Stomach (tissue), 8 donors: ENCODE measurements at regions not wholly inside any gene's neighbourhood (a gene's known extent, or its start where the extent isn't known, plus 50 kb on each side); places are given as distances from the start of the nearest gene placed in this dataset.

ENCODE experiments used
- DNase-seq, 2 donors: peaks; one replicate each; pipeline versions ENCODE4 v3.0.0 to v3.0.0-alpha.2; 2013 to 2019
- H3K27ac ChIP-seq, 5 donors: fragments of 200-600 bp in 4 of 5; sonication (generic) in 4 of 5; one replicate each; pipeline ENCODE4 v1.5.1; 2013 to 2019; ENCODE audit warnings: mild to moderate bottlenecking in 1 of 5, moderate library complexity in 1 of 5
- H3K27me3 ChIP-seq, 3 donors: fragments of 200-600 bp; sonication (generic); one replicate each; pipeline ENCODE4 v1.5.1; 2017 to 2019; ENCODE audit warnings: mixed run types in 1 of 3
- H3K36me3 ChIP-seq, 4 donors: fragments of 200-600 bp; sonication (generic); 1 replicate in 3 of 4; 2 replicates in 1 of 4; pipeline ENCODE4 v1.5.1; 2016 to 2019
- H3K4me1 ChIP-seq, 4 donors: fragments of 200-600 bp; sonication (generic); one replicate each; pipeline ENCODE4 v1.5.1; 2016 to 2019
- H3K4me3 ChIP-seq, 4 donors: fragments of 200-600 bp; sonication (generic) in 3 of 4; one replicate each; pipeline ENCODE4 v1.5.1; 2016 to 2019; ENCODE audit warnings: mild to moderate bottlenecking in 1 of 4
- H3K9me3 ChIP-seq, 4 donors: fragments of 200-600 bp; sonication (generic); one replicate each; pipeline ENCODE4 v1.5.1; 2016 to 2019
- EP300 ChIP-seq: sonication (generic); formaldehyde crosslinking; IDR thresholded peaks from one replicate; pipeline ENCODE4 v1.6.1; 2017; ENCODE audit warnings: antibody characterized with exemption
- POLR2A ChIP-seq, 4 donors: fragments of 450-650 bp; IDR thresholded peaks; one replicate each; pipeline ENCODE4 v1.6.1; 2016; ENCODE audit warnings: antibody characterized with exemption in 4 of 4, control low read depth in 2 of 4, mild to moderate bottlenecking in 1 of 4, moderate library complexity in 1 of 4
- POLR2AphosphoS5 ChIP-seq, 3 donors: sonication (generic); formaldehyde crosslinking; IDR thresholded peaks; one replicate each; pipeline ENCODE4 v1.6.1; 2016; ENCODE audit warnings: antibody characterized with exemption in 3 of 3
- WGBS, 5 donors: extraction: QIAGEN DNeasy Blood & Tissue Kit in 3 of 5; methylation state at CpG; one replicate each; pipeline versions ENCODE4 v1.1.5 to v1.1.7; 2013 to 2018; 5-methylcytosine and 5-hydroxymethylcytosine counted together
- intact Hi-C: fragments of 100-400 bp; cut with DNase I; formaldehyde crosslinking; loops from one replicate; pipeline ENCODE4 v1.15.1; 2023; ENCODE audit warnings: low total_unique reads
- TF ChIP-seq, protein P1 (sequence below), 7 experiments: fragments of 450-650 bp in 4 of 7; fragments of 200-600 bp in 3 of 7; sonication (generic) in 3 of 7; IDR thresholded peaks; one replicate each; pipeline ENCODE4 v1.5.1; 2016 to 2019; ENCODE audit warnings: antibody characterized with exemption in 7 of 7, control low read depth in 2 of 7, mild to moderate bottlenecking in 1 of 7
- donor health status: healthy with polysubstance abuse.
- donor health status: Bipolar disorder and iron deficiency.
- donor health status: healthy.

DNA sequence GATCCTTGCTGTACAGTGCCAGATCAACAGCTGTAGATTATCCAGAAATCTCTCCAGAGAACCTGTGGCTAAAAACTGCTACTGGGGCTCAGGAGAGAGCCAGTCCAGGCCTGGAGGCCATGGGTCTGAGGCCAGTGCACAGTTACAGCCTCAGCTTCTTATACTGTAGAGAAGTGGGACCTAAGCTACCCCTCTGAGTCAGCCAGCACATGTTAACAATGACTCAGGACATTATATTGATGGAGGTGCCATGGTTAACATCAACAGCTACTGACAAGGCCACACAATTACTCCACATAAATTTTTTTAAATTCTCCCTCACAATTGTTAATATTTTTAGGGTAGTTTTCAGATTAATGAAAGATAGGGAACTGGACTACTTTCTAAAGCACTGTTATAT, 138.5 kb downstream of the RBM26 start:
- no peak for TF ChIP-seq POLR2AphosphoS5 (IDR thresholded peaks at IDR 0.05)
- TF ChIP-seq, protein P1, sequence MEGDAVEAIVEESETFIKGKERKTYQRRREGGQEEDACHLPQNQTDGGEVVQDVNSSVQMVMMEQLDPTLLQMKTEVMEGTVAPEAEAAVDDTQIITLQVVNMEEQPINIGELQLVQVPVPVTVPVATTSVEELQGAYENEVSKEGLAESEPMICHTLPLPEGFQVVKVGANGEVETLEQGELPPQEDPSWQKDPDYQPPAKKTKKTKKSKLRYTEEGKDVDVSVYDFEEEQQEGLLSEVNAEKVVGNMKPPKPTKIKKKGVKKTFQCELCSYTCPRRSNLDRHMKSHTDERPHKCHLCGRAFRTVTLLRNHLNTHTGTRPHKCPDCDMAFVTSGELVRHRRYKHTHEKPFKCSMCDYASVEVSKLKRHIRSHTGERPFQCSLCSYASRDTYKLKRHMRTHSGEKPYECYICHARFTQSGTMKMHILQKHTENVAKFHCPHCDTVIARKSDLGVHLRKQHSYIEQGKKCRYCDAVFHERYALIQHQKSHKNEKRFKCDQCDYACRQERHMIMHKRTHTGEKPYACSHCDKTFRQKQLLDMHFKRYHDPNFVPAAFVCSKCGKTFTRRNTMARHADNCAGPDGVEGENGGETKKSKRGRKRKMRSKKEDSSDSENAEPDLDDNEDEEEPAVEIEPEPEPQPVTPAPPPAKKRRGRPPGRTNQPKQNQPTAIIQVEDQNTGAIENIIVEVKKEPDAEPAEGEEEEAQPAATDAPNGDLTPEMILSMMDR (IDR thresholded peaks at IDR 0.05), result no peak
- TF ChIP-seq POLR2A (IDR thresholded peaks at IDR 0.05), result no peak
- no peak for TF ChIP-seq EP300
- Histone ChIP-seq H3K4me3 (no peak overlapping the region), H3K4me1 (peaks cover 0 to 8% (median 0%) of the 10 kb centered on the region in 4 donors), H3K36me3 (no peaks in the 10 kb centered on the region), H3K9me3 (peaks cover 0 to 8% (median 0%) of the 10 kb centered on the region in 4 donors), H3K27ac (no peak overlapping the region), H3K27me3 (no peaks in the 10 kb centered on the region)
- DNase-seq, result no peak
- intact Hi-C loops, result no loop called here

DNA sequence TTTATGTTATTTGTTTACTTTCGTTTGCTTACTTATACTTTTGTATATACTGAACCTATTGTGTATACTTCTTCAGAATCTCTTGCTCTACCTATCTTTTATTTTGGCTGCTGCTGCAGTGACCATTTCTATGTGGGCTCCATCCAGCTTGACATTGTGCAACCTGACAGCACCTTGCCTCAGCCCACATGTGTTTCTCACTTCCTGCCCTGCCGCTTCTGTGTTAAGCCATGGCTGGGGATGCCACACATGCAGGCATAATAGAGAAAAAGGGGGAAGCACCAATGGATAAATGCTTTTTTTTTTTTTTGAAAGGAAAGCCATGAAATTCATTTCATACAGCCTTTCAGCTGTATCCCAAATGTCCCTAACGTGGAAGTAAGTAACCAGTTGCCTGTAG, 147.6 kb downstream of the RBM26 start:
- Histone ChIP-seq H3K36me3 (no peaks in the 10 kb centered on the region), H3K9me3 (no peaks in the 10 kb centered on the region), H3K4me1 (no peaks in the 10 kb centered on the region), H3K27me3 (no peaks in the 10 kb centered on the region), H3K27ac (no peak overlapping the region), H3K4me3 (no peak overlapping the region)
- no peak for TF ChIP-seq POLR2A (IDR thresholded peaks at IDR 0.05)
- no peak for TF ChIP-seq EP300
- TF ChIP-seq, protein P1 (IDR thresholded peaks at IDR 0.05), result no peak
- intact Hi-C loops, result no loop called here
- DNase-seq, result no peak
- WGBS, 5 donors, result 51 to 66% (median 56%) methylated on average over 3 of the region's 3 CpGs

DNA sequence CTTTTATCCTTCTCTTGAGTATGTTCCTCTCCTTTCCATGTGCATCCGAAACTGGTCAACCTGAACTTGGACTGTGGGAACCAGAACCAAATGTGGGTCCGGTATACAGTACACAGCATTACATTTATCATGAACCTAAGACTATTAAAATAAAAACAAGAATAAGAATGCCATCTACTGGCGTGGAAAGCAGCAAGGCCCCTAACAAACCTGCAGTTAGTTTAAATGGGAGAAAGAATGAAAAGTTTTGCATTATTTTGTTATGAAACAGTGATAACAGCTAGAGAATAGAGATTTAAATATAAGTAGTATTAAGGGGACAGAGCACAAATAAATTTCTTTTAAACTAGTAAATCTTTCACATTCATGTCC, 159.5 kb downstream of the RBM26 start:
- intact Hi-C loops, result no loop called here
- no peaks in the 10 kb centered on the region for H3K9me3 ChIP-seq
- no peak overlapping the region for H3K27ac ChIP-seq
- no peaks in the 10 kb centered on the region for H3K36me3 ChIP-seq
- DNase-seq, result no peak
- 64 to 73% (median 72%) methylated on average over 3 of the region's 3 CpGs for WGBS, 5 donors
- no peaks in the 10 kb centered on the region for H3K27me3 ChIP-seq
- TF ChIP-seq POLR2A (IDR thresholded peaks at IDR 0.05), result no peak
- TF ChIP-seq, protein P1 (IDR thresholded peaks at IDR 0.05), result no peak
- TF ChIP-seq EP300, result no peak
- TF ChIP-seq POLR2AphosphoS5 (IDR thresholded peaks at IDR 0.05), result no peak
- no peak overlapping the region for H3K4me3 ChIP-seq
- no peaks in the 10 kb centered on the region for H3K4me1 ChIP-seq

DNA sequence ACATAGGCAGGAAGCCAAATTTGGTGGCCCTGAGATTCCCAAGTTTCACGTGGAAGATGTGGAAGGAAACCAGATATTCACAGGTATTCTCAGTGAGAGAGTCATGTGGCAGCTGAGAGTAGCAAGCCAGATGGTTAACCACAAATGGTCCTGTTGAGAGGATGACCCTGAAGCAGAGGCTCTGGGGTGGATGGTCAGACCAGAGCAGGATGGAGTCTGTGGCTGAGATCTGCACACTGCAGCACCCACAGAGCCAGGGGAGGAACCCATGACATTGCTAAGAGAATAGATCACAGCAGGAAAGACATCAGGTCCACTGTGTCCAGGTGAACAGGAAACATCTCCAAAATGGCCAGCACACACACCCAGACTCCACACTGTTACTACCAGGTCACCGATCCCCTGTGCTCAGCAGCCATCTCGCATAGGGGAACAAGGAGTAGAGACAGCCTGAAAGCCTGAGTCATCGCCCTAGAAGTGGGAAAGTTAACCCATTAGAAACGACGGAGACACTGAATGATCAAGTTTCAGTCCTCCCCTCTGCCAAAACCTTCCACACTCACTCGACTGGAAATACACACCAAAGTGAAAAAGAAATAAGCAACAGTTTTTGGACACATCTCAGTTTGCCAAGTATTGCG, 160.0 kb downstream of the RBM26 start:
- WGBS, 5 donors, result 57 to 65% (median 63%) methylated on average over 6 to 8 of the region's 8 CpGs
- Histone ChIP-seq H3K4me3 (no peak overlapping the region), H3K27me3 (no peaks in the 10 kb centered on the region), H3K27ac (no peak overlapping the region), H3K9me3 (no peaks in the 10 kb centered on the region), H3K36me3 (no peaks in the 10 kb centered on the region), H3K4me1 (no peaks in the 10 kb centered on the region)
- no peak for TF ChIP-seq POLR2AphosphoS5 (IDR thresholded peaks at IDR 0.05)
- TF ChIP-seq, protein P1 (IDR thresholded peaks at IDR 0.05), result no peak
- no peak for TF ChIP-seq POLR2A (IDR thresholded peaks at IDR 0.05)
- no peak for TF ChIP-seq EP300
- no peak for DNase-seq
- intact Hi-C loops, result no loop called here
